Adipocyte (in vitro differentiated cells): ENCODE measurements at regions not wholly inside any gene's neighbourhood (a gene's known extent, or its start where the extent isn't known, plus 50 kb on each side); places are given as distances from the start of the nearest gene placed in this dataset.
"Not testable (repeated sequence)": the region's sequence is repeated elsewhere in the genome, so short reads cannot be mapped to it uniquely, and the experiment has no call there.

Source experiments
- DNase-seq: peaks from one replicate; pipeline ENCODE4 v3.0.0-alpha.2; 2015; ENCODE audit warnings: low read depth
- H3K27me3 ChIP-seq: replicated peaks from 2 replicates; pipeline ENCODE4 v1.7.0; 2013; ENCODE audit warnings: mild to moderate bottlenecking, low read length, moderate library complexity; ENCODE audit not compliant: control insufficient read depth, insufficient read depth
- H3K36me3 ChIP-seq: 2 replicates; pipeline ENCODE4 v1.7.0; 2013; ENCODE audit warnings: low read length, mild to moderate bottlenecking, moderate library complexity; ENCODE audit not compliant: control insufficient read depth, insufficient read depth, severe bottlenecking
- H3K4me1 ChIP-seq: 2 replicates; pipeline ENCODE4 v1.7.0; 2013; ENCODE audit warnings: mild to moderate bottlenecking, low read length, moderate library complexity; ENCODE audit not compliant: control insufficient read depth, insufficient read depth
- H3K4me3 ChIP-seq: 2 replicates; pipeline ENCODE4 v1.7.0; 2013; ENCODE audit warnings: mild to moderate bottlenecking, low read length, moderate library complexity
- H3K9ac ChIP-seq: 2 replicates; pipeline ENCODE4 v1.7.0; 2013; ENCODE audit warnings: mild to moderate bottlenecking, low read length, moderate library complexity
- H3K9me3 ChIP-seq: 2 replicates; pipeline ENCODE4 v1.7.0; 2013; ENCODE audit warnings: mild to moderate bottlenecking, low read length, moderate library complexity; ENCODE audit not compliant: control insufficient read depth

DNA sequence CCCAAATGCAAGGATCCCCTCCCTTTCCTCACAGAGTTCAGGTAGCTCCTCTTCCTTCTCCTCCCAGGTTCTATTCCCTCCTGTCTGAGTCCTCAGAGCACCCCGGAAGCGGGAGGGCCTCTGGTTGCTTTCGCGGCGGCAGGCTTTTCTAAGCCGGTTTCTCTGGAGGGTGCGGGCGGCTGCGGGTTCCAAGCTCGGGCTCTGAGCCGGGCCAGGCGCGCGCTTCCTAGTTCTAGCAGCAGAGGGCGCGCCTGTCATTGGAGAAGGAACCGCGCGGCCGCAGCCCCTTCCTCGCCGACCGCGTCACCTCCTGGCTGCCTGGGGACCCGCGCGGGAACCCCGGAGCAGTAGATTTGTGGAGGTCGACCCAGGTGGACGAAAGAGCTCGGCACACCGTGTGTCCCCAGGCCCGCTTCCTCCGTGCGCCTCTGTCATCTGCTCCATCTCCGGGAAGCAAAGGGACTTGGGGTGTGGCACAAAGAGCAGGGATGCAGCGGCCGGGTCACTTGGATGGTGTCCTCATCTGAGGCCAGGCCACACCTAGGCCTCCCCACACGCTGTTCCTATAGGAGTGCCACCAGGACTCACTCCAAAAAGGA lies 389.0 kb upstream of the PODXL start:
- Histone ChIP-seq H3K4me3 (peak overlapping the region; percentile 43), H3K36me3 (no peaks in the 10 kb centered on the region), H3K4me1 (peaks cover 21% of the 10 kb centered on the region), H3K27me3 (peaks cover 46% of the 10 kb centered on the region), H3K9ac (no peak overlapping the region), H3K9me3 (no peaks in the 10 kb centered on the region)
- peak; percentile 74 for DNase-seq

DNA sequence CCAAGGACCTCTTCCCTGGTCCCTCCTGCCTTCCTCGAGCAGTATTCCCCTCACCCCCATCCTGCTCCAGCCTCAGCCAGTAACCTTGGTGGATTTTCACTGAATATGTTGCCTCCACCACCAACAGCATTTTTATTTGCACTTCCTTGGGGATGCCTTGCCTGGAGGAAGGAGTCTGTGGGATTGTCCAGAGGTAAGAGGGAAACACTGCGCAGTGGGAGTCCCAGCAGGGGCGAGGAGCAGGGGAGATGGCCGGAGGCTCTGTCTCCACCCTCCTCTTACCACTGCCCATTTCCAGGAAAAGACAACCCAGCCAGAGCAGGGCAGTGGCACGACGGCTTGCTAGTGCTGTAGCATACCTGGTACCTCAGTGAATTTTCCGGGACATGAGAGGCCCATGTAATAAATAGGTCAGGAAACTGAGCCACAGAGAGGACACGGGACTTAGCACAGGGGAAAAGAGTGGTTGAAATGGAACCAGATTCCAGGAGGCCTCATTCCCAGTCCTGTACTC lies 388.2 kb upstream of the PODXL start:
- Histone ChIP-seq H3K27me3 (peaks cover 54% of the 10 kb centered on the region), H3K36me3 (no peaks in the 10 kb centered on the region), H3K9ac (no peak overlapping the region), H3K4me3 (no peak overlapping the region), H3K4me1 (peaks cover 16% of the 10 kb centered on the region), H3K9me3 (no peaks in the 10 kb centered on the region)
- no peak for DNase-seq

DNA sequence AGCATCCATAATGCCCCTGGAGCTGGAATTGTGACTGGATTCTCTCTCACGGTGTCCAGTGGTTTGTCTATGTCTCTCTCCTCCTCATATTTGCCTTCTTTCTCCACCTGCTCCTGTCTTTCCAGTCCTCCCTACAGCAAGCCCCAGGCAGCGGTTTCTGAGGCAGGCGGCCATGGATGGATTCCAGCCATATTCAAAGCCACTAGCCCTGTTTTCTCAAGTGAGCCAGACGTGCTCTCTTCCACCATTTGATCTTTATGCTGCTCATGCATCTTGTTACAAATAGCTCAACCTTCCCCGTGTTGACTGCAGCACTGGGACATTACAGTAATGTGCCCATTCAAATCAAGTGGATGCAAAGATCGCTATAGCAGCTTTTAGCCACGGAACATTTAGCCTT lies 387.2 kb upstream of the PODXL start:
- no peaks in the 10 kb centered on the region for H3K36me3 ChIP-seq
- H3K9me3 ChIP-seq: no peaks in the 10 kb centered on the region
- H3K4me1 ChIP-seq: peaks cover 8% of the 10 kb centered on the region
- H3K9ac ChIP-seq: no peak overlapping the region
- peaks cover 54% of the 10 kb centered on the region for H3K27me3 ChIP-seq
- DNase-seq: no peak
- no peak overlapping the region for H3K4me3 ChIP-seq

DNA sequence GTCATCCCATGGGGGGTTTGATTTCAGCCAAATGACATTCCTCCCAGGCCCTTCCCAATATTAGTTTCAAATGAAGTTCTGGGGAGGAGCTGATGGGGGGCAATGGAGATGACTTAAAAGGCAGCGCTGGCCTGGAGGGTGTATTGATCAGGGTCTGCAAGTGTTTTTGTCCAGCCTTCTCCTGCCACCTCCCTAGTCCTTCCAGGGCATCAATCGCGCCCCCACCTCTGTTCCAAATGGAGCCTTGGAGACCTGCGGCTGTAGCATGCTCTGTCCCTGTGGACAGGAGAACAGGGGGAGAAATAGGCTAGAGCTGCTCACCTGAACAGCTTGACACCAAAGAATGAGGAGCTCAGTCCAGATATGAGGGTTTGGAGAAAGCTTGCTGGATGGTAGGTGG lies 386.8 kb upstream of the PODXL start:
- DNase-seq: no peak
- no peak overlapping the region for H3K4me3 ChIP-seq
- peaks cover 4% of the 10 kb centered on the region for H3K4me1 ChIP-seq
- H3K36me3 ChIP-seq: no peaks in the 10 kb centered on the region
- H3K9me3 ChIP-seq: no peaks in the 10 kb centered on the region
- peaks cover 54% of the 10 kb centered on the region for H3K27me3 ChIP-seq
- H3K9ac ChIP-seq: no peak overlapping the region

DNA sequence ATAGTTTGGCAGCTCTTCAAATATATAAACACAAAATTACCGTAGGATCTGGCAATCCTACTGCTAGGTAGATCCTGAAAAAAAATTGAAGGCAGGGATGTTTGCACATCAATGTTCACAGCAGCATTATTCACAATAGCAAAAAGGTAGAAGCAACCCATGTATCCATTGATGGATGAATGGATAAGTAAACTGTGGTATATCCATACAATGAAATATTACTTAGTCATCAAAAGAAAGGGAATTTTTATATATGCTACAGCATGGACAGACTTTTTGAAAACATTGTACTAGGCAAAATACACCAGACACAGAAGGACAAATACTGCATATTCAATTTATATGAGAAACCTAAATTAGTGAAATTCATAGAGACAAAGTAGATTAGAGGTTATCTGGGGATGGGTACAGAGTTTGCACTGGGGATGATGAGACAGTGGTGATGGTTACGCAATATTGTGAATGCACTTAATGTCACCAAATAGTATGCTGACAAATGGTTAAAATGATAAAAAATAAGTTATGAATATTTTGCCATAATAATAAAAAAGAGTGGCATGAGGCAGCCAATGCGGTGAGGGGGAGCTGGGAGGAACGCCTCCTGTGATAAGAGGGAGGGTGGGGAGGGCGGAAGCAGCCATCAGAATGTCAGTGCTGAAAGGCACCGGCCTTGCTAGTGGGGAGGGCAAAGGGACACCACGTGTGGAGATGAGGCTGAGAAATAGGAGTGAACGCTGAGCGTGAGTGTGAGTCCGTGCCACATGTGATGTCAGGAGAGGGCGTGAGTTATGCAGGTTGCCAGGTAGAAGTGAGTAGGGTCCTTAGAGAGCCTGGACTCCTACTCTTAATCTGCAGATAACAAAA lies 386.1 kb upstream of the PODXL start:
- H3K27me3 ChIP-seq: peaks cover 56% of the 10 kb centered on the region
- no peak overlapping the region for H3K4me3 ChIP-seq
- DNase-seq: no peak
- no peaks in the 10 kb centered on the region for H3K36me3 ChIP-seq
- no peaks in the 10 kb centered on the region for H3K9me3 ChIP-seq
- no peaks in the 10 kb centered on the region for H3K4me1 ChIP-seq
- H3K9ac ChIP-seq: no peak overlapping the region

DNA sequence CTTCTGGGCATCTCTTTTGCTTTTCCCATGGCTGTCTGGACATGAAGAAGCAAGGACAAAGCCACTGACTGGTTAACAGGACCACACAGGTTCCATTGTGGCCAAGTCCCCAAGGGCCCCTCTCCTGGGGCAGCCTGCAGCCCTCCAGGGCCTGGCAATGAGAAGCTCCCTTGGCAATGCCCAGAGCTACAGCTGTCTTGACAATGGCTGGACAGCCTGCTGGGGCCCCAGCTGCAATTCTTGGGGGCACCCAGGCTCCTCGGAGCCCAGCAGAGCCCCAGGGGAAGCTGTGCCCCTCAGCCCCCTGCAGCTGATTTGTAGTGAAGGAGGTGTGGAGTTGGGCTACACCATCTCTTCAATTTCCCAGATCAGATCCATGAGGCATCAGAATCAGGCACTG lies 384.9 kb upstream of the PODXL start:
- Histone ChIP-seq H3K4me3 (no peak overlapping the region), H3K4me1 (no peaks in the 10 kb centered on the region), H3K9me3 (no peaks in the 10 kb centered on the region), H3K36me3 (no peaks in the 10 kb centered on the region), H3K9ac (no peak overlapping the region), H3K27me3 (peaks cover 56% of the 10 kb centered on the region)
- DNase-seq: no peak

DNA sequence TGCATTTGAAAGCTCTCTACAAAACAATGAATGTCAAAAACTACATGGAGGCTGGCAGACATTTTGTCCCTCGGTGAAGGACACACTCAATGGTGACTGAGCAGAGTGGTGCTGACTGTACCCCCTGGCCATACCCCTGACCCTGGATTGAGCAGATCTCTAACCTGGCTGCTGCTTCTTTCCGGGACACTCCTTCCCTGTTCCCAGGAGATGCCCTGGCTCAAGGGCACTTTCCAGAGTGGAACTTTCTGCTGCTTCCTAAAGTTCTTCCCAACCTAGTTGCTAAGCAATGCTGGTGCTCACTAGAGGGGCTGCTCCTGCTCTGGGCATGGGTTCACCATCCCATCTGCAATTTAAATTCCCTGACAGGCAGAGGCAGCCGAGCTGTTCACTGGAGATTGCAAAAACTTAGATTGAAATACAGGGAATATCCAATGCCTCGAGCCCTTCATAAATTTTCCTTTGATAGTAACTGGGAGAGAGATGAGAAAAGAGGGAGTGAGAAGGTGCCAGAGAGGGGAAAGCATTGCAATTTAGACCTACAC lies 384.3 kb upstream of the PODXL start:
- H3K9ac ChIP-seq: no peak overlapping the region
- no peaks in the 10 kb centered on the region for H3K36me3 ChIP-seq
- peaks cover 55% of the 10 kb centered on the region for H3K27me3 ChIP-seq
- H3K9me3 ChIP-seq: no peaks in the 10 kb centered on the region
- no peaks in the 10 kb centered on the region for H3K4me1 ChIP-seq
- no peak overlapping the region for H3K4me3 ChIP-seq
- no peak for DNase-seq

DNA sequence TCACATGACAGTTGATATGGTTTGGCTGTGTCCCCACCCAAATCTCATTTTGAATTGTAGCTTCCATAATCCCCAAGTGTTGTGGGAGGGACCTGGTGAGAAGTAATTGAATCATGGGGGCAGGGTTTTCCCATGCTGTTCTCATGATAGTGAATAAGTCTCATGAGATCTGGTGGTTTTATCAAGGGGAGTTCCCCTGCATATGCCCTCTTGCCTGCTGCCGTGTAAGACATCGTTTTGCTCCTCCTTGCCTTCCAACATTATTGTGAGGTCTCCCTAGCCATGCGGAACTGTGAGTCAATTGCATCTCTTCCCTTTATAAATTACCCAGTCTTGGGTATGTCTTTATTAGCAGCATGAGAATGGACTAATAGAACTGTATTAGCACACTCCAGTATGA lies 382.4 kb upstream of the PODXL start:
- H3K36me3 ChIP-seq, H3K4me1 ChIP-seq, H3K4me3 ChIP-seq, H3K9me3 ChIP-seq, DNase-seq, H3K9ac ChIP-seq: not testable (repeated sequence)
- peaks cover 57% of the 10 kb centered on the region for H3K27me3 ChIP-seq

DNA sequence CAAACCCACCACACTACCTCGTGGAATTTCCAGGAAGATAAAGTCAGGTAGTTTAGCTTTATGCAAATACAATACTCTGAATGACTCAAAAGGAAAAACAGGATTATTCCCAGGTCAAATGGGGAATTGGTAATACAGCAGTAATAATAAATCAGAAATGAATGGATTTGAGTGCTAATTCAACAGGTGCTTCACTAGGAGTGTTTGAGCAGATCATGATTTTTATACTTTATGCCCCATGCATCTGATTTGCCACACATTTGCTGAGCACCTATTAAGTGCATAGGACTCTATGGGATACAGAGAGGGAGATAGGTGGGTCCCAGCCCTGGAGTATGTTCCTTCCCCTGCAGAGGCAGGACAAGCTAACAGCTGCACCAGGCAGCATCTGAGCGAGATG lies 381.4 kb upstream of the PODXL start:
- Histone ChIP-seq H3K4me1 (no peaks in the 10 kb centered on the region), H3K36me3 (no peaks in the 10 kb centered on the region), H3K27me3 (peaks cover 62% of the 10 kb centered on the region), H3K4me3 (no peak overlapping the region), H3K9ac (no peak overlapping the region), H3K9me3 (no peaks in the 10 kb centered on the region)
- no peak for DNase-seq

DNA sequence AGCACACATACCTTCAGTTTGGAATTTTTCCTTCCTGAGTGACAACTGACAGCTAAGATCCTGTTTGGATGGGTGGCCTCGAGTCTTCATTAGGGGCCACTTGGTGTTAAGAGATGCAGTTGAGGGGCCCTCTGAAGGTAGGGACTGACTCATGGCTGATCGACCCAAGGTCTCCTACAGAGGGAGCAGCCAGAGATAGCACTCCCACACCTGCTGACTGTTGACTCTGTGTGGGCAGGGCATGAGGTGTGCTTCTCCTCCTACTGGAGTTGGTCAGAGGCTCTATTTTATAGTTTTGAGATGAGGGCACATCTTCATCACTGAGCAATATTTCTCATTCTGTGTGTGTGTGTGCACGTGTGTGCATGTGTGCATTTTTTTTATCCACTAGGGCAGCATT lies 378.8 kb upstream of the PODXL start:
- no peak for DNase-seq
- Histone ChIP-seq H3K27me3 (peaks cover 54% of the 10 kb centered on the region), H3K4me1 (no peaks in the 10 kb centered on the region), H3K4me3 (no peak overlapping the region), H3K9ac (no peak overlapping the region), H3K36me3 (no peaks in the 10 kb centered on the region), H3K9me3 (no peaks in the 10 kb centered on the region)

DNA sequence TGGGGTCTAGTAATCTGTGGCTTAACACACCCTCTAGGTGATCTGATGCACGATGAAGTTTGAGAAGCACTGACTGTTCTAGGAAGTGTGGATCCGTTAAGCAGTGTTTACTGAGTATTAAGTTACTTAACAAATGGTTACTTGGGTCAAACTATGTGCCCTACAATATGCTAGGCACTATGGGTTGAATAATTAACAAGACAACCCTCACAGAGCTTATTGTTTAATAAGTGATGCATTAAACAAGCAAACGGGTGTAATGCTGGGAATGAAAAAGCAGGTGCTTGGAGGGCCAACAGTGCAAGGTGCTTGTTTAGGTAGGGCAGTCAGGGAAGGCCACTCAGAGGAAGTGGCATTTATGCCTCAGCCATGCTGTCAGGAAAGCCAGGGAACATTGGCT lies 378.0 kb upstream of the PODXL start:
- H3K27me3 ChIP-seq: peaks cover 51% of the 10 kb centered on the region
- no peak for DNase-seq
- no peak overlapping the region for H3K9ac ChIP-seq
- H3K4me1 ChIP-seq: no peaks in the 10 kb centered on the region
- H3K4me3 ChIP-seq: no peak overlapping the region
- H3K9me3 ChIP-seq: no peaks in the 10 kb centered on the region
- no peaks in the 10 kb centered on the region for H3K36me3 ChIP-seq
